MM.1S (cell line): ENCODE measurements at regions not wholly inside any gene's neighbourhood (a gene's known extent, or its start where the extent isn't known, plus 50 kb on each side); places are given as distances from the start of the nearest gene placed in this dataset.

ENCODE experiments used
- DNase-seq: peaks from one replicate; pipeline ENCODE4 v3.0.0-alpha.2; 2015
- H2AFZ ChIP-seq: fragments of 300-600 bp; sonication (generic); 2 replicates; pipeline ENCODE4 v1.6.0; 2016; ENCODE audit warnings: antibody characterized with exemption, low read length
- H3F3A ChIP-seq: fragments of 300-600 bp; sonication (generic); 2 replicates; pipeline ENCODE4 v1.6.1; 2016; ENCODE audit warnings: mild to moderate bottlenecking, antibody characterized with exemption, low read length, moderate library complexity, mixed read lengths; ENCODE audit not compliant: insufficient read depth
- H3K27ac ChIP-seq: fragments of 300-600 bp; sonication (generic); 2 replicates; pipeline ENCODE4 v1.5.1; 2016; ENCODE audit warnings: mild to moderate bottlenecking, low read length
- H3K27me3 ChIP-seq: fragments of 300-600 bp; sonication (generic); replicated peaks from 2 replicates; pipeline ENCODE4 v1.6.0; 2016; ENCODE audit warnings: low read length; ENCODE audit not compliant: insufficient read depth
- H3K36me3 ChIP-seq: fragments of 300-600 bp; sonication (generic); replicated peaks from 2 replicates; pipeline ENCODE4 v1.6.1; 2016; ENCODE audit warnings: mild to moderate bottlenecking, low read length, mixed read lengths; ENCODE audit not compliant: insufficient read depth
- H3K4me1 ChIP-seq: fragments of 300-600 bp; sonication (generic); 2 replicates; pipeline ENCODE4 v1.6.1; 2016; ENCODE audit warnings: low read length, mixed read lengths
- H3K4me2 ChIP-seq: fragments of 300-600 bp; sonication (generic); 2 replicates; pipeline ENCODE4 v1.6.0; 2016; ENCODE audit warnings: low read depth, low read length
- H3K4me3 ChIP-seq: fragments of 300-600 bp; sonication (generic); 2 replicates; pipeline ENCODE4 v1.5.1; 2016; ENCODE audit warnings: low read length, mixed read lengths
- H3K79me2 ChIP-seq: fragments of 300-600 bp; sonication (generic); 2 replicates; pipeline ENCODE4 v1.6.1; 2016; ENCODE audit warnings: mixed run types, low read length, mixed read lengths
- H3K9ac ChIP-seq: fragments of 300-600 bp; sonication (generic); 2 replicates; pipeline ENCODE4 v1.6.1; 2016; ENCODE audit warnings: low read length, mixed read lengths
- H3K9me2 ChIP-seq: fragments of 300-600 bp; sonication (generic); replicated peaks from 2 replicates; pipeline ENCODE4 v1.6.1; 2016; ENCODE audit warnings: mild to moderate bottlenecking, low read length, mixed read lengths; ENCODE audit not compliant: insufficient read depth
- H3K9me3 ChIP-seq: fragments of 300-600 bp; sonication (generic); replicated peaks from 2 replicates; pipeline ENCODE4 v1.6.1; 2016; ENCODE audit warnings: mild to moderate bottlenecking, low read length, mixed read lengths; ENCODE audit not compliant: insufficient read depth
- H4K20me1 ChIP-seq: fragments of 300-600 bp; sonication (generic); 2 replicates; pipeline ENCODE4 v1.6.1; 2016; ENCODE audit warnings: mild to moderate bottlenecking, low read length, moderate library complexity, mixed read lengths; ENCODE audit not compliant: insufficient read depth
- CTCF ChIP-seq: fragments of 300-600 bp; sonication (generic); IDR thresholded peaks from 2 replicates; pipeline ENCODE4 v1.5.1; 2016; ENCODE audit warnings: antibody characterized with exemption, low read length, mixed read lengths
- EZH2 ChIP-seq: fragments of 300-600 bp; sonication (generic); optimal IDR thresholded peaks from 2 replicates; pipeline ENCODE3; 2017; ENCODE audit warnings: low read depth, mild to moderate bottlenecking, antibody characterized with exemption, low read length, mixed read lengths
- EZH2phosphoT487 ChIP-seq: fragments of 300-600 bp; sonication (generic); IDR thresholded peaks from 2 replicates; pipeline ENCODE4 v1.6.1; 2018; ENCODE audit warnings: antibody characterized with exemption, low read length

- DNase-seq: no peak
- no peak for TF ChIP-seq EZH2phosphoT487
- TF ChIP-seq CTCF: no peak
- no peak for TF ChIP-seq EZH2
- Histone ChIP-seq H3K9me3 (no peaks in the 10 kb centered on the region), H2AFZ (no peak overlapping the region), H3K4me1 (no peaks in the 10 kb centered on the region), H3K36me3 (no peaks in the 10 kb centered on the region), H3K27ac (no peak overlapping the region), H3K9ac (no peak overlapping the region), H3K27me3 (no peaks in the 10 kb centered on the region), H4K20me1 (no peaks in the 10 kb centered on the region), H3K4me3 (no peak overlapping the region), H3K9me2 (no peaks in the 10 kb centered on the region), H3K4me2 (no peak overlapping the region), H3F3A (no peaks in the 10 kb centered on the region), H3K79me2 (no peaks in the 10 kb centered on the region)
These were observed 117.0 kb downstream of the OAT start for GRCh38 chr10:124301736-124302135.

- H3K9me3 ChIP-seq: no peaks in the 10 kb centered on the region
- DNase-seq: no peak
- H3K27me3 ChIP-seq: no peaks in the 10 kb centered on the region
- no peaks in the 10 kb centered on the region for H3K36me3 ChIP-seq
- no peak overlapping the region for H2AFZ ChIP-seq
- H3F3A ChIP-seq: no peaks in the 10 kb centered on the region
- no peaks in the 10 kb centered on the region for H3K9me2 ChIP-seq
- H3K79me2 ChIP-seq: no peaks in the 10 kb centered on the region
- H3K9ac ChIP-seq: no peak overlapping the region
- no peaks in the 10 kb centered on the region for H4K20me1 ChIP-seq
- no peak for TF ChIP-seq EZH2phosphoT487
- TF ChIP-seq CTCF: no peak
- no peak for TF ChIP-seq EZH2
- H3K4me2 ChIP-seq: no peak overlapping the region
- H3K4me1 ChIP-seq: no peaks in the 10 kb centered on the region
- H3K4me3 ChIP-seq: no peak overlapping the region
- no peak overlapping the region for H3K27ac ChIP-seq
These were observed 118.0 kb downstream of the OAT start for GRCh38 chr10:124300735-124301134.

- H3K79me2 ChIP-seq: no peaks in the 10 kb centered on the region
- H3K9me2 ChIP-seq: no peaks in the 10 kb centered on the region
- H3K9me3 ChIP-seq: no peaks in the 10 kb centered on the region
- H3K9ac ChIP-seq: no peak overlapping the region
- no peaks in the 10 kb centered on the region for H4K20me1 ChIP-seq
- H3K27me3 ChIP-seq: no peaks in the 10 kb centered on the region
- no peaks in the 10 kb centered on the region for H3K36me3 ChIP-seq
- no peak overlapping the region for H3K4me2 ChIP-seq
- no peak for TF ChIP-seq EZH2phosphoT487
- TF ChIP-seq EZH2: no peak
- TF ChIP-seq CTCF: no peak
- no peak overlapping the region for H3K27ac ChIP-seq
- DNase-seq: no peak
- no peaks in the 10 kb centered on the region for H3F3A ChIP-seq
- no peak overlapping the region for H3K4me3 ChIP-seq
- no peaks in the 10 kb centered on the region for H3K4me1 ChIP-seq
- no peak overlapping the region for H2AFZ ChIP-seq
These were observed 118.5 kb downstream of the OAT start for GRCh38 chr10:124300224-124300623.

GRCh38 chr10:124299696-124300095 is 119.0 kb downstream of the OAT start:
- no peaks in the 10 kb centered on the region for H3K27me3 ChIP-seq
- H4K20me1 ChIP-seq: no peaks in the 10 kb centered on the region
- H3K9me3 ChIP-seq: no peaks in the 10 kb centered on the region
- no peak overlapping the region for H3K4me2 ChIP-seq
- H3K9me2 ChIP-seq: no peaks in the 10 kb centered on the region
- no peaks in the 10 kb centered on the region for H3F3A ChIP-seq
- no peak overlapping the region for H2AFZ ChIP-seq
- no peak for DNase-seq
- no peak overlapping the region for H3K9ac ChIP-seq
- no peaks in the 10 kb centered on the region for H3K4me1 ChIP-seq
- H3K36me3 ChIP-seq: no peaks in the 10 kb centered on the region
- TF ChIP-seq EZH2 (no peak), CTCF (no peak), EZH2phosphoT487 (no peak)
- no peaks in the 10 kb centered on the region for H3K79me2 ChIP-seq
- no peak overlapping the region for H3K4me3 ChIP-seq
- H3K27ac ChIP-seq: no peak overlapping the region
